ENCODE measurements at regions not wholly inside any gene's neighbourhood (a gene's known extent, or its start where the extent isn't known, plus 50 kb on each side); places are given as distances from the start of the nearest gene placed in this dataset.

GRCh38 chr4:8687083-8687482, 94.5 kb downstream of the CPZ start:
- no peak for DNase-seq (ENCODE audit: low spot score)
- Histone ChIP-seq H3K27me3 (replicated peaks; ENCODE audit: insufficient read depth, low read depth, low read length, poor library complexity) (peaks cover 61% of the 10 kb centered on the region), H3K4me1 (ENCODE audit: insufficient read depth, low read length, poor library complexity, severe bottlenecking) (no peaks in the 10 kb centered on the region), H3K36me3 (ENCODE audit: insufficient read depth, low read length, poor library complexity, severe bottlenecking) (no peaks in the 10 kb centered on the region), H3K9me3 (ENCODE audit: low read depth, low read length, poor library complexity, severe bottlenecking) (no peaks in the 10 kb centered on the region), H3K27ac (ENCODE audit: low read depth, low read length, poor library complexity, severe bottlenecking) (no peak overlapping the region), H3K4me3 (ENCODE audit: low read depth, low read length, poor library complexity, severe bottlenecking) (no peak overlapping the region)
- no TSS peak for BruUV-seq (replicated peaks)
- POLR2A ChIA-PET (ENCODE audit: low non-redundant PET), result no interaction called here
- intact Hi-C loops (cut with micrococcal nuclease; ENCODE audit: unreplicated experiment), result no loop called here
- CTCF ChIA-PET, result interaction anchor here (2.4 kb wide), 1 partner anchor 199 kb away, joined by 11 read pairs; no protein-coding TSS in a partner anchor
- TF ChIP-seq EZH2 (IDR thresholded peaks at IDR 0.05; ENCODE audit: borderline replicate concordance, low read depth, low read length, poor library complexity, severe bottlenecking), result no peak
- no peak for TF ChIP-seq CTCF (conservative IDR thresholded peaks at IDR 0.05; ENCODE audit: low read depth, low read length)

- ChIA-PET POLR2A (ENCODE audit: low non-redundant PET) (no interaction called here), CTCF (no interaction called here)
- TF ChIP-seq EZH2 (IDR thresholded peaks at IDR 0.05; ENCODE audit: borderline replicate concordance, low read depth, low read length, poor library complexity, severe bottlenecking), result no peak
- Histone ChIP-seq H3K27ac (ENCODE audit: low read depth, low read length, poor library complexity, severe bottlenecking) (no peak overlapping the region), H3K4me3 (ENCODE audit: low read depth, low read length, poor library complexity, severe bottlenecking) (no peak overlapping the region), H3K36me3 (ENCODE audit: insufficient read depth, low read length, poor library complexity, severe bottlenecking) (no peaks in the 10 kb centered on the region), H3K27me3 (replicated peaks; ENCODE audit: insufficient read depth, low read depth, low read length, poor library complexity) (peaks cover 63% of the 10 kb centered on the region), H3K4me1 (ENCODE audit: insufficient read depth, low read length, poor library complexity, severe bottlenecking) (no peaks in the 10 kb centered on the region), H3K9me3 (ENCODE audit: low read depth, low read length, poor library complexity, severe bottlenecking) (no peaks in the 10 kb centered on the region)
- DNase-seq (ENCODE audit: low spot score), result no peak
- BruUV-seq (replicated peaks), result no TSS peak
- intact Hi-C loops (cut with micrococcal nuclease; ENCODE audit: unreplicated experiment), result no loop called here
These were observed 93.3 kb downstream of the CPZ start for GRCh38 chr4:8685831-8686230.

GRCh38 chr4:8683462-8683861, 90.9 kb downstream of the CPZ start:
- POLR2A ChIA-PET (ENCODE audit: low non-redundant PET), result no interaction called here

More at GRCh38 chr4:8683462-8683861, 90.9 kb downstream of the CPZ start:
- H3K4me3 ChIP-seq (ENCODE audit: low read depth, low read length, poor library complexity, severe bottlenecking), result no peak overlapping the region
- no peak for DNase-seq (ENCODE audit: low spot score)
- H3K27me3 ChIP-seq (replicated peaks; ENCODE audit: insufficient read depth, low read depth, low read length, poor library complexity), result peaks cover 59% of the 10 kb centered on the region
- H3K27ac ChIP-seq (ENCODE audit: low read depth, low read length, poor library complexity, severe bottlenecking), result no peak overlapping the region
- no peaks in the 10 kb centered on the region for H3K36me3 ChIP-seq (ENCODE audit: insufficient read depth, low read length, poor library complexity, severe bottlenecking)
- intact Hi-C loops (cut with micrococcal nuclease; ENCODE audit: unreplicated experiment), result no loop called here
- no TSS peak for BruUV-seq (replicated peaks)
- H3K9me3 ChIP-seq (ENCODE audit: low read depth, low read length, poor library complexity, severe bottlenecking), result no peaks in the 10 kb centered on the region
- TF ChIP-seq CTCF (conservative IDR thresholded peaks at IDR 0.05; ENCODE audit: low read depth, low read length) (no peak), EZH2 (IDR thresholded peaks at IDR 0.05; ENCODE audit: borderline replicate concordance, low read depth, low read length, poor library complexity, severe bottlenecking) (no peak)
- no peaks in the 10 kb centered on the region for H3K4me1 ChIP-seq (ENCODE audit: insufficient read depth, low read length, poor library complexity, severe bottlenecking)
- CTCF ChIA-PET, result no interaction called here

Data from A673 (cell line).